ENCODE measurements at regions not wholly inside any gene's neighbourhood (a gene's known extent, or its start where the extent isn't known, plus 50 kb on each side); places are given as distances from the start of the nearest gene placed in this dataset.

DNA sequence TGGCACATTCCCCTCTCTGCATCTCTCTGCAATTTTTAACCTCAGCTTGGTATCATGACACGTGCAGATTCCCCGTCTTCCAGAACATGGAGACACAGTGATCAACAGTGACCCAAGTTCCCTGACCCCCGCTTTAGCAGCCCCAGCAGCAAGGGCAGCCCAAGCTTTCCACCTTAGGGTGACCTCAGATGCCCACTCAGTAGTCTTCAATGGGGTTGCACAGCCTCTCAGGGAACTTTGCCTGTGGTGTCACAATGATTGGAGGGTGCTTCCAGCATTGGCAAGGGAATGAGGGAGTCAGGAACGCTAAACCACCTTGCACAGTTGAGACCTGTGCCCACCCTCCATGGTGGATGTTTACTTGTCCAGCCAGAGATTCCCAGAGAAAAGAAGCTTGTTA is 287.1 kb upstream of the CDH4 start (continued):
- TF ChIP-seq, protein P1, sequence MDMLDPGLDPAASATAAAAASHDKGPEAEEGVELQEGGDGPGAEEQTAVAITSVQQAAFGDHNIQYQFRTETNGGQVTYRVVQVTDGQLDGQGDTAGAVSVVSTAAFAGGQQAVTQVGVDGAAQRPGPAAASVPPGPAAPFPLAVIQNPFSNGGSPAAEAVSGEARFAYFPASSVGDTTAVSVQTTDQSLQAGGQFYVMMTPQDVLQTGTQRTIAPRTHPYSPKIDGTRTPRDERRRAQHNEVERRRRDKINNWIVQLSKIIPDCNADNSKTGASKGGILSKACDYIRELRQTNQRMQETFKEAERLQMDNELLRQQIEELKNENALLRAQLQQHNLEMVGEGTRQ (IDR thresholded peaks at IDR 0.05; ENCODE audit: low read length), result no peak
- no peak for TF ChIP-seq SP2 (IDR thresholded peaks at IDR 0.05; ENCODE audit: low read length)

Measured in H1 (cell line).